Hepatocyte (in vitro differentiated cells): ENCODE measurements at regions not wholly inside any gene's neighbourhood (a gene's known extent, or its start where the extent isn't known, plus 50 kb on each side); places are given as distances from the start of the nearest gene placed in this dataset.

Experiments
- EZH2 ChIP-seq: fragments of 200-600 bp; sonication (generic); IDR thresholded peaks from 2 replicates; pipeline ENCODE4 v1.6.1; 2016; ENCODE audit warnings: antibody characterized with exemption, mild to moderate bottlenecking, borderline replicate concordance
- EZH2phosphoT487 ChIP-seq: fragments of 200-600 bp; sonication (generic); IDR thresholded peaks from one replicate; pipeline ENCODE4 v1.6.1; 2018; ENCODE audit warnings: antibody characterized with exemption, mild to moderate bottlenecking, low read depth, moderate library complexity; ENCODE audit not compliant: unreplicated experiment, severe bottlenecking
- TF ChIP-seq, protein P1 (sequence below): fragments of 200-600 bp; sonication (generic); IDR thresholded peaks from 2 replicates; pipeline ENCODE4 v1.5.1; 2016; ENCODE audit warnings: antibody characterized with exemption, mild to moderate bottlenecking; ENCODE audit not compliant: poor library complexity

GRCh38 chrX:46226422-46226821 is 318.8 kb downstream of the ZNF674 start:
- TF ChIP-seq, protein P1, sequence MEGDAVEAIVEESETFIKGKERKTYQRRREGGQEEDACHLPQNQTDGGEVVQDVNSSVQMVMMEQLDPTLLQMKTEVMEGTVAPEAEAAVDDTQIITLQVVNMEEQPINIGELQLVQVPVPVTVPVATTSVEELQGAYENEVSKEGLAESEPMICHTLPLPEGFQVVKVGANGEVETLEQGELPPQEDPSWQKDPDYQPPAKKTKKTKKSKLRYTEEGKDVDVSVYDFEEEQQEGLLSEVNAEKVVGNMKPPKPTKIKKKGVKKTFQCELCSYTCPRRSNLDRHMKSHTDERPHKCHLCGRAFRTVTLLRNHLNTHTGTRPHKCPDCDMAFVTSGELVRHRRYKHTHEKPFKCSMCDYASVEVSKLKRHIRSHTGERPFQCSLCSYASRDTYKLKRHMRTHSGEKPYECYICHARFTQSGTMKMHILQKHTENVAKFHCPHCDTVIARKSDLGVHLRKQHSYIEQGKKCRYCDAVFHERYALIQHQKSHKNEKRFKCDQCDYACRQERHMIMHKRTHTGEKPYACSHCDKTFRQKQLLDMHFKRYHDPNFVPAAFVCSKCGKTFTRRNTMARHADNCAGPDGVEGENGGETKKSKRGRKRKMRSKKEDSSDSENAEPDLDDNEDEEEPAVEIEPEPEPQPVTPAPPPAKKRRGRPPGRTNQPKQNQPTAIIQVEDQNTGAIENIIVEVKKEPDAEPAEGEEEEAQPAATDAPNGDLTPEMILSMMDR = no peak
- TF ChIP-seq EZH2 = no peak
- TF ChIP-seq EZH2phosphoT487 = no peak
